Brain microvascular endothelial cell (primary cell): ENCODE measurements at regions not wholly inside any gene's neighbourhood (a gene's known extent, or its start where the extent isn't known, plus 50 kb on each side); places are given as distances from the start of the nearest gene placed in this dataset.

Source experiments
- DNase-seq: peaks from one replicate; pipeline ENCODE4 v3.0.0-alpha.2; 2020
- H3K27ac ChIP-seq: fragments of 250-450 bp; sonication (Bioruptor Pico); 2 replicates; pipeline ENCODE4 v1.5.1; 2020; ENCODE audit warnings: mild to moderate bottlenecking, moderate library complexity
- H3K27me3 ChIP-seq: fragments of 250-450 bp; sonication (Bioruptor Pico); replicated peaks from 2 replicates; pipeline ENCODE4 v1.5.1; 2020; ENCODE audit warnings: mild to moderate bottlenecking
- H3K36me3 ChIP-seq: fragments of 250-450 bp; sonication (Bioruptor Pico); replicated peaks from 2 replicates; pipeline ENCODE4 v1.5.1; 2020; ENCODE audit warnings: mild to moderate bottlenecking
- H3K4me3 ChIP-seq: 2 replicates; pipeline ENCODE4 v1.5.1; 2011; ENCODE audit warnings: low read depth, mild to moderate bottlenecking, control low read depth, low read length, moderate library complexity
- in situ Hi-C: cut with HindIII; loops from 2 replicates; pipeline ENCODE4 v1.10.0; 2017; ENCODE audit warnings: low sequenced_read_pairs, low pct_ligation_motif_present
- TF ChIP-seq, protein P1 (sequence below): IDR thresholded peaks from 2 replicates; pipeline ENCODE4 v1.5.1; 2011; ENCODE audit warnings: low read depth, mild to moderate bottlenecking, moderate library complexity, low read length, control low read depth, inconsistent platforms; ENCODE audit errors: missing control alignments

DNA sequence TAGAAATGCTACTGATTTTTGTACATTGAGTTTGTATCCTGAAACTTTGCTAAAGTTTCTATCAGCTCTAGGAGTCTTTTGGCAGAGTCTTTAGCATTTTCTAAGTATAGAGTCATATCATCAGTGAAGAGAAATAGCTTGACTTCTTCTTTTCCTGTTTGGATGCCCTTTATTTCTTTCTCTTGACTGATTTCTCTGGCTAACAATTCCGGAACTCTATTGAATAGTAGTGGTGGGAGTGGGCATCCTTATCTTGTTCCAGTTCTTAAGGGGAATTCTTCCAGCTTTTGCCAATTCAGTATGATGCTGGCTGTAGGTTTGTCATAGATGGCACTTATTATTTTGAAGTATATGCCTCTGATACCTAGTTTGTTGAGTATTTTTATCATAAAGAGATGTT is 197.7 kb downstream of the AASDHPPT start:
- H3K4me3 ChIP-seq: no peak overlapping the region
- no peaks in the 10 kb centered on the region for H3K27me3 ChIP-seq
- no peaks in the 10 kb centered on the region for H3K36me3 ChIP-seq
- no peak overlapping the region for H3K27ac ChIP-seq
- DNase-seq: no peak
- in situ Hi-C loops: no loop called here
- TF ChIP-seq, protein P1, sequence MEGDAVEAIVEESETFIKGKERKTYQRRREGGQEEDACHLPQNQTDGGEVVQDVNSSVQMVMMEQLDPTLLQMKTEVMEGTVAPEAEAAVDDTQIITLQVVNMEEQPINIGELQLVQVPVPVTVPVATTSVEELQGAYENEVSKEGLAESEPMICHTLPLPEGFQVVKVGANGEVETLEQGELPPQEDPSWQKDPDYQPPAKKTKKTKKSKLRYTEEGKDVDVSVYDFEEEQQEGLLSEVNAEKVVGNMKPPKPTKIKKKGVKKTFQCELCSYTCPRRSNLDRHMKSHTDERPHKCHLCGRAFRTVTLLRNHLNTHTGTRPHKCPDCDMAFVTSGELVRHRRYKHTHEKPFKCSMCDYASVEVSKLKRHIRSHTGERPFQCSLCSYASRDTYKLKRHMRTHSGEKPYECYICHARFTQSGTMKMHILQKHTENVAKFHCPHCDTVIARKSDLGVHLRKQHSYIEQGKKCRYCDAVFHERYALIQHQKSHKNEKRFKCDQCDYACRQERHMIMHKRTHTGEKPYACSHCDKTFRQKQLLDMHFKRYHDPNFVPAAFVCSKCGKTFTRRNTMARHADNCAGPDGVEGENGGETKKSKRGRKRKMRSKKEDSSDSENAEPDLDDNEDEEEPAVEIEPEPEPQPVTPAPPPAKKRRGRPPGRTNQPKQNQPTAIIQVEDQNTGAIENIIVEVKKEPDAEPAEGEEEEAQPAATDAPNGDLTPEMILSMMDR: no peak

DNA sequence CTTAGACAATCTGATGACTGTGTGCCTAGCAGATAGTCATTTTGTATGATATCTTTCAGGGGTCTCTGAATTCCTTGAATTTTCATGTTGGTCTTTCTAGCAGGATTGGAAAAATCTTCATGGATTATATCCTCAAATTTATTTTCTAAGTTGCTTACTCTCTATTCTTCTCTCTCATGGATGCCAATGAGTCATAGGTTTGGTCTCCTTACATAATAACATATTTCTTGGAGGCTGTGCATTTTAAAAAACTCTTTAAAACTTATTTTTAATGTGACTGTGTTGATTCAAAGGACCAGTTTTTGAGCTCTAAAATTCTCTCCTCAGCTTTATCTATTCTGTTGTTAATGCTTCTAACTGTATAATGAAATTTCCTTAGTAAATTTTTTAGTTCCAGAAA is 198.7 kb downstream of the AASDHPPT start:
- Histone ChIP-seq H3K36me3 (no peaks in the 10 kb centered on the region), H3K27me3 (no peaks in the 10 kb centered on the region), H3K27ac (no peak overlapping the region), H3K4me3 (no peak overlapping the region)
- TF ChIP-seq, protein P1: no peak
- in situ Hi-C loops: no loop called here
- no peak for DNase-seq

DNA sequence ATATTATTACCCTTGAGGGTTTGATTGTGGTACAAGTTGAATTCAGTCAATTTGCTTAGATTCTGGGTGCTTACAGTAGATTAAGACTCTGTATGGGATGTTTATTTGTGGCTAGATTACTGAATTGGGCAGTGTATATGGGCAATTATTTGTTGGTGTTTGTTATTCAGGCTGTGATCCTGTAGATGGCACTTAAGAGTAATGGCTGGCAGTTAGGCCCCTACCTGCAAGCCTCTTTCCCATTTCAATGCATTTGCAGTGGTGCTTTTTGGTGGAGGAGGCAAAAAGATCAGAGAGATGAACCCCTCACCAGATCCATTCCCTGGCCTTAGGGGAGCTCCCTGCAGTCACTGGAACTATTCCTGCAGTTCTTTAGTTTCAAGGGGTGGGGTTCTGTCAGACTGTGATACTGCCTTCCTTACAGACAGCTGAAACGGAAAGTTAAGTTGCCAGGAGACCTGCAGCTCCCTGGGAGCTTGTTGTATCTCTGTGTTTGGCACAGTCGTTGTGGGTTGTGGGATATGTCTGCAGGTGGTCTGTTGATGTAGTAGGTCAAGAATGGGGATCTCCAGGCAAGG is 199.5 kb downstream of the AASDHPPT start:
- TF ChIP-seq, protein P1: peak; percentile 56
- in situ Hi-C loops: no loop called here
- Histone ChIP-seq H3K27me3 (no peaks in the 10 kb centered on the region), H3K27ac (no peak overlapping the region), H3K36me3 (no peaks in the 10 kb centered on the region), H3K4me3 (no peak overlapping the region)
- no peak for DNase-seq

DNA sequence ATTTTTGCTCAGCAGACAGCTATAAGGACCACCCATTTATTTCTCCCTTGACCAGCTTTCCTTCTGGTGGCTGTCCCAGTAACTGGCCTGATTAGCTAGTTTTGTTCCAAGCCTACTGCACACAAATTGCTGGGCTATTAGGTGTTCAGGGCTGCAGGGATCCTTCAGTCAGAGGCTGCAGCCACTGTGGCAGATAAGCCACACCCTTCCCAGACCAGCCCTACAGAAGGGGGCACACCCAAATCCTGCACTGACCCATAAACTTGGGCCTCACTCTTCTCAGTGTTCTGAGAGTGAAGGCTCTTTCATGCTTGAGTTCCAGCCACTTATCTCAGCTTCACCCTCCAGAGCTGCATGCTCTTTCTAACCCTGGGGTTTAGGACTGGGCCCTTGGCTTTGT is 200.0 kb downstream of the AASDHPPT start:
- in situ Hi-C loops: no loop called here
- DNase-seq: no peak
- no peak overlapping the region for H3K4me3 ChIP-seq
- no peaks in the 10 kb centered on the region for H3K27me3 ChIP-seq
- H3K27ac ChIP-seq: no peak overlapping the region
- H3K36me3 ChIP-seq: no peaks in the 10 kb centered on the region
- TF ChIP-seq, protein P1: no peak

DNA sequence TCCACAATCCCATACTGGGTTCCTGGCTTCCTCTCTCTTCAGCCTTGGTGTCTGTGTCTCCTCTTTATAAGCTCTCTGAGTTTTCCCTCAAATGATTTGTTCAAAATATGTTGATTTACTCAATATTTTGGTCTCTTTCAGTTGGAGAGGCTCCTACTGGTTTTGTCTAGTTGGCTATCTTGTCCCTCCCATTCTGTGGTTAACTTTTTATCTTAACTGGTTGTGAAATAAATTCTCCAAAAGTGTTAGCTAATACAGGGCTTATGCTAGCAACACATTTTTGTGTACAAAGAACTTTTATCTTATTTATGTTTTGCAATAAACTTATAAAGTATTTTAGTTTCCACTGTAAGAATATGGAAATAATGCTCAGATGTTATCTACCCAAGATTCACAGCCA is 200.9 kb downstream of the AASDHPPT start:
- no peak overlapping the region for H3K4me3 ChIP-seq
- TF ChIP-seq, protein P1: no peak
- H3K27ac ChIP-seq: no peak overlapping the region
- H3K36me3 ChIP-seq: no peaks in the 10 kb centered on the region
- no peaks in the 10 kb centered on the region for H3K27me3 ChIP-seq
- DNase-seq: no peak
- in situ Hi-C loops: no loop called here

DNA sequence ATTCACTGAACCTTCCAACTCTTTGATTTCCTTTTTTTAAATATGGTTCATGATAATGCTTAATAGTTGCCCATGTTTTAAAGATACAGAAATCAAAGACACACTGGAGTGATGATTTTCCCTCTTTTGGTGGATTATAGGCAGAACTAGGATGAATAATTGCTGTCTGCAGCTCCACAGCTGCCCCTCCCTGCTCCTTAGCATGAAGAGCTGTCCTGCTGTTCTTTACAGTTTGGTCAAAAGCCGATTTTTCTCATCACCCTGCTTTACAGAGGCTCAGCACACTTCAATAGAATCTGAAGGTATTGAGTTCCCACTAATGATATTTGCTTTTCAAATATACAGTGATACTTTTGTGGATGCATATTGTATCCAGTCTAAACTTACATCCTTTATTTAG is 202.6 kb downstream of the AASDHPPT start:
- no peak for DNase-seq
- Histone ChIP-seq H3K4me3 (no peak overlapping the region), H3K27me3 (no peaks in the 10 kb centered on the region), H3K27ac (no peak overlapping the region), H3K36me3 (no peaks in the 10 kb centered on the region)
- TF ChIP-seq, protein P1: no peak
- in situ Hi-C loops: no loop called here
